Loucy (cell line): ENCODE measurements at regions not wholly inside any gene's neighbourhood (a gene's known extent, or its start where the extent isn't known, plus 50 kb on each side); places are given as distances from the start of the nearest gene placed in this dataset.
A peak's percentile ranks its signal among the peaks of the same experiment; 100 is the strongest.

Source experiments
- H2AFZ ChIP-seq: fragments of 200-600 bp; sonication (generic); 2 replicates; pipeline ENCODE4 v1.6.0; 2016; ENCODE audit warnings: antibody characterized with exemption, mild to moderate bottlenecking, low read length, moderate library complexity
- H3F3A ChIP-seq: fragments of 200-600 bp; 2 replicates; pipeline ENCODE4 v1.6.0; 2016; ENCODE audit warnings: antibody characterized with exemption, low read depth, mild to moderate bottlenecking
- H3K27me3 ChIP-seq: fragments of 200-600 bp; sonication (generic); 2 replicates; pipeline ENCODE4 v1.6.1; 2014; ENCODE audit warnings: low read length, mild to moderate bottlenecking; ENCODE audit not compliant: insufficient read depth, poor library complexity, severe bottlenecking
- H3K36me3 ChIP-seq: fragments of 200-600 bp; sonication (generic); 2 replicates; pipeline ENCODE4 v1.6.1; 2016; ENCODE audit warnings: low read length; ENCODE audit not compliant: insufficient read depth
- H3K4me1 ChIP-seq: fragments of 200-600 bp; sonication (generic); 2 replicates; pipeline ENCODE4 v1.5.1; 2014; ENCODE audit warnings: low read length, mild to moderate bottlenecking; ENCODE audit not compliant: insufficient read depth, poor library complexity, severe bottlenecking
- H3K4me2 ChIP-seq: fragments of 200-600 bp; sonication (generic); 2 replicates; pipeline ENCODE4 v1.6.0; 2014; ENCODE audit warnings: antibody characterized with exemption, low read length, low read depth, mild to moderate bottlenecking; ENCODE audit not compliant: poor library complexity, severe bottlenecking
- H3K4me3 ChIP-seq: fragments of 200-600 bp; sonication (generic); 2 replicates; pipeline ENCODE4 v1.5.1; 2014; ENCODE audit warnings: low read length, mild to moderate bottlenecking, mixed read lengths; ENCODE audit not compliant: poor library complexity, severe bottlenecking
- H3K79me2 ChIP-seq: fragments of 200-600 bp; sonication (generic); 2 replicates; pipeline ENCODE4 v1.6.1; 2014; ENCODE audit warnings: low read length; ENCODE audit not compliant: insufficient read depth
- H3K9ac ChIP-seq: fragments of 200-600 bp; sonication (generic); 2 replicates; pipeline ENCODE4 v1.6.0; 2014; ENCODE audit warnings: mild to moderate bottlenecking, low read depth, low read length, moderate library complexity; ENCODE audit not compliant: poor library complexity, severe bottlenecking
- H3K9me2 ChIP-seq: fragments of 200-600 bp; sonication (generic); replicated peaks from 2 replicates; pipeline ENCODE4 v1.6.1; 2016; ENCODE audit warnings: low read depth, low read length, mixed read lengths
- H3K9me3 ChIP-seq: fragments of 200-600 bp; sonication (generic); 2 replicates; pipeline ENCODE4 v1.6.1; 2014; ENCODE audit warnings: mild to moderate bottlenecking, antibody characterized with exemption, low read length, low read depth; ENCODE audit not compliant: insufficient read depth
- H4K20me1 ChIP-seq: fragments of 200-600 bp; sonication (generic); 2 replicates; pipeline ENCODE4 v1.6.0; 2014; ENCODE audit warnings: antibody characterized with exemption, low read length, mild to moderate bottlenecking; ENCODE audit not compliant: insufficient read depth, poor library complexity, severe bottlenecking
- CTCF ChIP-seq: fragments of 200-600 bp; sonication (generic); conservative IDR thresholded peaks from 2 replicates; pipeline ENCODE4 v1.5.1; 2014; ENCODE audit warnings: mild to moderate bottlenecking, antibody characterized with exemption, low read length
- EZH2phosphoT487 ChIP-seq: fragments of 200-600 bp; IDR thresholded peaks from 2 replicates; pipeline ENCODE4 v1.6.1; 2018; ENCODE audit warnings: antibody characterized with exemption, mild to moderate bottlenecking, moderate library complexity, borderline replicate concordance

GRCh38 chr2:109065391-109065734, 63.6 kb upstream of the SH3RF3 start:
- H2AFZ ChIP-seq: no peak overlapping the region
- no peaks in the 10 kb centered on the region for H3K36me3 ChIP-seq

GRCh38 chr2:109064660-109065390, 64.2 kb upstream of the SH3RF3 start:
- H3K36me3 ChIP-seq: no peaks in the 10 kb centered on the region
- no peaks in the 10 kb centered on the region for H3K27me3 ChIP-seq
- no peak for TF ChIP-seq EZH2phosphoT487
- no peak for TF ChIP-seq CTCF
- no peak overlapping the region for H3K4me2 ChIP-seq
- H3K9me3 ChIP-seq: no peaks in the 10 kb centered on the region
- H3K9ac ChIP-seq: no peak overlapping the region
- peaks cover 8% of the 10 kb centered on the region for H3K4me1 ChIP-seq
- no peak overlapping the region for H2AFZ ChIP-seq
- no peaks in the 10 kb centered on the region for H4K20me1 ChIP-seq
- no peaks in the 10 kb centered on the region for H3K79me2 ChIP-seq
- H3K9me2 ChIP-seq: no peaks in the 10 kb centered on the region
- no peak overlapping the region for H3K4me3 ChIP-seq
- H3F3A ChIP-seq: no peaks in the 10 kb centered on the region

More at GRCh38 chr2:109065391-109065734, 63.6 kb upstream of the SH3RF3 start:
- no peak for TF ChIP-seq CTCF
- no peak for TF ChIP-seq EZH2phosphoT487
- Histone ChIP-seq H3K79me2 (no peaks in the 10 kb centered on the region), H3F3A (no peaks in the 10 kb centered on the region), H3K9me3 (no peaks in the 10 kb centered on the region), H3K4me3 (no peak overlapping the region), H3K27me3 (no peaks in the 10 kb centered on the region), H3K9ac (no peak overlapping the region), H4K20me1 (no peaks in the 10 kb centered on the region), H3K9me2 (no peaks in the 10 kb centered on the region), H3K4me1 (peaks cover 5% of the 10 kb centered on the region), H3K4me2 (no peak overlapping the region)

- Histone ChIP-seq H4K20me1 (no peaks in the 10 kb centered on the region), H3K4me3 (no peak overlapping the region), H3K36me3 (no peaks in the 10 kb centered on the region), H3K4me1 (peaks cover 11% of the 10 kb centered on the region), H3K9ac (no peak overlapping the region), H2AFZ (peak overlapping the region; percentile 30; the same call in 1 of the 2 replicates), H3K4me2 (no peak overlapping the region), H3K79me2 (no peaks in the 10 kb centered on the region), H3K27me3 (no peaks in the 10 kb centered on the region), H3F3A (no peaks in the 10 kb centered on the region), H3K9me2 (no peaks in the 10 kb centered on the region), H3K9me3 (no peaks in the 10 kb centered on the region)
- TF ChIP-seq CTCF: no peak
- TF ChIP-seq EZH2phosphoT487: no peak
Observed at GRCh38 chr2:109062859-109063700, 65.9 kb upstream of the SH3RF3 start.
